ENCODE measurements at regions not wholly inside any gene's neighbourhood (a gene's known extent, or its start where the extent isn't known, plus 50 kb on each side); places are given as distances from the start of the nearest gene placed in this dataset.

DNA sequence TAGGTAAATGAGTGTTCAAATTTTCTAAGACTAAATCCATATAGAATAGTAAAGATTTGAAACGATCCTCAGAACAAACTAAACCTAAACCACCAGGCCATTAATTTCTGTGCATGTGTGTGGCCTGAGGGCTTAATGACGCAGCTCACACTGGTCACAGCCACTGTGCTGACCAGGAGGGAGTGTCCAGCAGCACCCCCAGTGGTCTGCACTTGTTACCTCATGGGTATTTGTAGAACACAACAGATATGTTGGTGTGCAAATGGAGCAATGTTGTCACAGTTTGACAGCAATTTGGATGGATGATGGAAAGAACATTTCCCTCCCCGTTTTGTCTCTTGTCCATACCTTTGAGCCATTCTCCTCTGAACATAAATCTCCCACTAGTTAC lies 122.4 kb upstream of the EXOC2 start:
- TF ChIP-seq, protein P1, sequence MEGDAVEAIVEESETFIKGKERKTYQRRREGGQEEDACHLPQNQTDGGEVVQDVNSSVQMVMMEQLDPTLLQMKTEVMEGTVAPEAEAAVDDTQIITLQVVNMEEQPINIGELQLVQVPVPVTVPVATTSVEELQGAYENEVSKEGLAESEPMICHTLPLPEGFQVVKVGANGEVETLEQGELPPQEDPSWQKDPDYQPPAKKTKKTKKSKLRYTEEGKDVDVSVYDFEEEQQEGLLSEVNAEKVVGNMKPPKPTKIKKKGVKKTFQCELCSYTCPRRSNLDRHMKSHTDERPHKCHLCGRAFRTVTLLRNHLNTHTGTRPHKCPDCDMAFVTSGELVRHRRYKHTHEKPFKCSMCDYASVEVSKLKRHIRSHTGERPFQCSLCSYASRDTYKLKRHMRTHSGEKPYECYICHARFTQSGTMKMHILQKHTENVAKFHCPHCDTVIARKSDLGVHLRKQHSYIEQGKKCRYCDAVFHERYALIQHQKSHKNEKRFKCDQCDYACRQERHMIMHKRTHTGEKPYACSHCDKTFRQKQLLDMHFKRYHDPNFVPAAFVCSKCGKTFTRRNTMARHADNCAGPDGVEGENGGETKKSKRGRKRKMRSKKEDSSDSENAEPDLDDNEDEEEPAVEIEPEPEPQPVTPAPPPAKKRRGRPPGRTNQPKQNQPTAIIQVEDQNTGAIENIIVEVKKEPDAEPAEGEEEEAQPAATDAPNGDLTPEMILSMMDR (IDR thresholded peaks at IDR 0.05; ENCODE audit: borderline replicate concordance, extremely low read depth, low read length, poor library complexity, severe bottlenecking) = no peak
- TF ChIP-seq EZH2 (IDR thresholded peaks at IDR 0.05; ENCODE audit: borderline replicate concordance, low read depth, low read length, severe bottlenecking) = no peak

Data from DND-41 (cell line).